Endothelial cell of umbilical vein (primary cell): ENCODE measurements at regions not wholly inside any gene's neighbourhood (a gene's known extent, or its start where the extent isn't known, plus 50 kb on each side); places are given as distances from the start of the nearest gene placed in this dataset.

Source experiments
- BruUV-seq: library from RNA; stranded (reverse); fragments of 400-500 nt; replicated peaks from 2 replicates; lab custom pipeline; 2021; lab: Mats Ljungman, UMichigan
- CTCF ChIA-PET: fragments of 300-600, 350-600 bp; sonication (Branson Sonifier 250); formaldehyde crosslinking; loops from one replicate; lab custom pipeline; 2021; ENCODE audit warnings: antibody characterized with exemption, inconsistent platforms; lab: Charles Lee
- POLR2A ChIA-PET: fragments of 300-600, 350-600 bp; sonication (Branson Sonifier 250); formaldehyde crosslinking; loops from one replicate; lab custom pipeline; 2021; ENCODE audit warnings: antibody characterized with exemption, inconsistent platforms; lab: Charles Lee
- DNase-seq: peaks from one replicate; pipeline ENCODE4 v3.0.0-alpha.2; 2011; ENCODE audit warnings: low read depth, low spot score
- FAIRE-seq: peaks from 2 replicates; lab custom pipeline; 2011; peaks lifted over from hg19 to GRCh38; lab: Jason Lieb, UNC
- H2AFZ ChIP-seq: 2 replicates; pipeline ENCODE4 v1.6.0; 2012; ENCODE audit warnings: low read depth, low read length, control low read depth, inconsistent platforms
- H3K27ac ChIP-seq: 2 replicates; pipeline ENCODE4 v1.5.1; 2011; ENCODE audit warnings: low read depth, mild to moderate bottlenecking, control low read depth, low read length, moderate library complexity; ENCODE audit not compliant: insufficient read depth
- H3K27me3 ChIP-seq, 2 experiments: 2 replicates each; pipeline versions ENCODE4 v1.6.0 to v1.6.1; 2011; ENCODE audit warnings: low read length in 2 of 2, mixed read lengths in 1 of 2; ENCODE audit not compliant: control insufficient read depth in 2 of 2, insufficient read depth in 2 of 2
- H3K36me3 ChIP-seq, 2 experiments: 2 replicates in 1 of 2; 3 replicates in 1 of 2; pipeline ENCODE4 v1.5.1; 2011; ENCODE audit warnings: low read length in 2 of 2, mild to moderate bottlenecking in 1 of 2, moderate library complexity in 1 of 2; ENCODE audit not compliant: control insufficient read depth in 2 of 2, insufficient read depth in 2 of 2; ENCODE audit errors: extremely low read depth in 1 of 2
- H3K4me1 ChIP-seq: 3 replicates; pipeline ENCODE4 v1.5.1; 2011; ENCODE audit warnings: mild to moderate bottlenecking, low read length; ENCODE audit not compliant: control insufficient read depth, insufficient read depth; ENCODE audit errors: extremely low read depth
- H3K4me2 ChIP-seq: 2 replicates; pipeline ENCODE4 v1.6.1; 2011; ENCODE audit warnings: low read length, control low read depth, mixed read lengths; ENCODE audit not compliant: insufficient read depth
- H3K4me3 ChIP-seq, 3 experiments: fragments of 200-600 bp in 1 of 3; sonication (generic), shearing (Covaris generic) in 1 of 3; replicated peaks in 1 of 3; 2 replicates each; pipeline ENCODE4 v1.5.1; 2011 to 2016; ENCODE audit warnings: control low read depth in 3 of 3, low read length in 3 of 3, mild to moderate bottlenecking in 2 of 3, inconsistent platforms in 1 of 3, low read depth in 1 of 3, moderate library complexity in 1 of 3; ENCODE audit not compliant: insufficient read depth in 1 of 3
- H3K79me2 ChIP-seq: 2 replicates; pipeline ENCODE4 v1.6.0; 2012; ENCODE audit warnings: low read length, inconsistent platforms; ENCODE audit not compliant: control insufficient read depth, insufficient read depth
- H3K9ac ChIP-seq: replicated peaks from 2 replicates; pipeline ENCODE3; 2011; ENCODE audit warnings: low read length, control low read depth; ENCODE audit not compliant: insufficient read depth; ENCODE audit errors: extremely low read depth
- H3K9me1 ChIP-seq: replicated peaks from 3 replicates; pipeline ENCODE4 v1.6.0; 2011; ENCODE audit warnings: mild to moderate bottlenecking, low read length; ENCODE audit not compliant: control insufficient read depth, insufficient read depth; ENCODE audit errors: extremely low read depth
- H3K9me3 ChIP-seq: replicated peaks from 2 replicates; pipeline ENCODE4 v1.5.1; 2012; ENCODE audit warnings: low read length, inconsistent platforms; ENCODE audit not compliant: control insufficient read depth, insufficient read depth
- H4K20me1 ChIP-seq: replicated peaks from 2 replicates; pipeline ENCODE3; 2011; ENCODE audit warnings: mild to moderate bottlenecking, low read length; ENCODE audit not compliant: control insufficient read depth, insufficient read depth; ENCODE audit errors: extremely low read depth
- EZH2 ChIP-seq: IDR thresholded peaks from 2 replicates; pipeline ENCODE4 v1.6.1; 2012; ENCODE audit warnings: borderline replicate concordance, low read depth, mild to moderate bottlenecking, moderate library complexity, low read length, inconsistent platforms; ENCODE audit not compliant: severe bottlenecking
- FOS ChIP-seq: IDR thresholded peaks from 2 replicates; pipeline ENCODE4 v1.6.1; 2011; ENCODE audit warnings: mild to moderate bottlenecking, low read length, moderate library complexity, borderline replicate concordance; ENCODE audit not compliant: insufficient read depth
- GATA2 ChIP-seq: IDR thresholded peaks from 2 replicates; pipeline ENCODE4 v1.7.0; 2011; ENCODE audit warnings: low read depth, mild to moderate bottlenecking, moderate library complexity, mixed read lengths, low read length; ENCODE audit not compliant: insufficient read length, insufficient read depth
- JUN ChIP-seq: IDR thresholded peaks from 2 replicates; pipeline ENCODE4 v1.6.1; 2011; ENCODE audit warnings: borderline replicate concordance, low read depth; ENCODE audit not compliant: insufficient read length, insufficient read depth
- MYC ChIP-seq: IDR thresholded peaks from one replicate; pipeline ENCODE4 v1.6.1; 2011; ENCODE audit warnings: mild to moderate bottlenecking, low read depth, low read length
- POLR2A ChIP-seq: IDR thresholded peaks from 2 replicates; pipeline ENCODE4 v1.6.1; 2012; ENCODE audit warnings: low read depth, mild to moderate bottlenecking, control low read depth, low read length
- POLR2AphosphoS5 ChIP-seq: IDR thresholded peaks from 2 replicates; pipeline ENCODE4 v1.6.1; 2012; ENCODE audit warnings: low read depth, mild to moderate bottlenecking, control low read depth, low read length, moderate library complexity; ENCODE audit not compliant: insufficient read depth
- dilution Hi-C: fragments of 300-500 bp; cut with MboI; formaldehyde crosslinking; loops from one replicate; pipeline ENCODE4 v1.15.0; 2019; ENCODE audit warnings: low sequenced_read_pairs; ENCODE audit not compliant: extremely low pct_ligation_motif_present
- intact Hi-C: fragments of 100-400 bp; cut with micrococcal nuclease; formaldehyde crosslinking; loops from one replicate; pipeline ENCODE4 v1.10.0; 2022
- TF ChIP-seq, protein P1 (sequence below): IDR thresholded peaks from 2 replicates; pipeline ENCODE4 v1.6.1; 2011; ENCODE audit not compliant: insufficient read depth, insufficient read length
- TF ChIP-seq, protein P2 (sequence below), 2 donors: IDR thresholded peaks; 1 replicate in 1 of 2; 2 replicates in 1 of 2; pipeline ENCODE4 v1.5.1; 2011; ENCODE audit warnings: low read length in 2 of 2, mild to moderate bottlenecking in 2 of 2, moderate library complexity in 2 of 2, control low read depth in 1 of 2, inconsistent platforms in 1 of 2, low read depth in 1 of 2; ENCODE audit not compliant: insufficient read depth in 1 of 2; ENCODE audit errors: extremely low read depth in 1 of 2

DNA sequence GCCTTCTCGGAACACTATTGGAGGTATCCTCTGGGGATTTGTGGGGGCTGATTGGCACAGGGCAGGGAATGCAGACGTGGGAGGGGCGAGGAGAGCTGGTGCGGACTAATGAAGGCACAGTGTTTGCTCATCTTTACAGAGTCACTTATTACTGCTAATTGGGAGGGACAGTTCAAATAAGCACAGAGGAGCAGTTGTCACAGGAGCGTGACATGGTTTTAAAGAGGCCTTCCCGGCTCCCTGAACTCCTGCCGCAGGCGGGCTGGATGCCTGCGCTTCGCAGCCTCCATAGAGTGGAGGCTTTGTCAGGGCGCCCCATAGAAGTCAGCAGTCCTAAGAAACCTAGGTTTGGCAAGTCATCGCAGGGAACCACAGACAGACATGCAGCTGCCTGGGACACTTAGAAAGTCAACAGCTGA is 149.6 kb downstream of the LINC00237 start:
- no peaks in the 10 kb centered on the region for H3K4me1 ChIP-seq
- dilution Hi-C loops = no loop called here
- no peak overlapping the region for H3K9ac ChIP-seq
- no peaks in the 10 kb centered on the region for H4K20me1 ChIP-seq
- TF ChIP-seq EZH2 = no peak
- no peak for TF ChIP-seq GATA2
- no peak overlapping the region for H2AFZ ChIP-seq
- intact Hi-C loops = no loop called here
- DNase-seq (no peak), FAIRE-seq (no peak)
- POLR2A ChIA-PET = no interaction called here
- H3K79me2 ChIP-seq = no peaks in the 10 kb centered on the region
- CTCF ChIA-PET = no interaction called here
- no peaks in the 10 kb centered on the region for H3K27me3 ChIP-seq
- no peaks in the 10 kb centered on the region for H3K9me3 ChIP-seq
- no peaks in the 10 kb centered on the region for H3K9me1 ChIP-seq
- BruUV-seq = no TSS peak
- H3K4me3 ChIP-seq = no peak overlapping the region
- no peak overlapping the region for H3K27ac ChIP-seq
- H3K36me3 ChIP-seq = no peaks in the 10 kb centered on the region
- H3K4me2 ChIP-seq = no peak overlapping the region

DNA sequence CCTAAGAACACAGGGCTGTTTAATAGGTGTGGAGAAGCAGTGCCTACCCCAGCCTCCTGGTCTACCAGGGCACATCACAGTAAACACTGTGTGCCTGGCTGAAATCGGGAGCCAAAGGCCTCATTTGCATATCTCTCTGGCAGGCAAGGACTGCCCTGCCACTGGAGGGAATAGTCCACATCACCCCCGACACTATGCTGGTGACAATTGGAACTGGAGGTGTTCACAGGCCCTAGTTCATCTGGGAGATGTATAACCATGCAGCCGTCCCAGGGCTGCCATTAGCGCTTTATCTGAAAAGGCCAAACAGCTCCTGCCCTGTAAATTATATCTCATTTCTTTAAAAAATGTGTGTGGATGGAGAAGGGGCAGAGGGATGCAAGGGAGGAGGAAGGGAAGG is 150.3 kb downstream of the LINC00237 start:
- Histone ChIP-seq H3K9me3 (no peaks in the 10 kb centered on the region), H3K4me2 (no peak overlapping the region), H3K27me3 (no peaks in the 10 kb centered on the region), H4K20me1 (no peaks in the 10 kb centered on the region), H2AFZ (no peak overlapping the region), H3K9ac (no peak overlapping the region), H3K27ac (no peak overlapping the region), H3K4me1 (no peaks in the 10 kb centered on the region), H3K36me3 (no peaks in the 10 kb centered on the region), H3K9me1 (no peaks in the 10 kb centered on the region), H3K4me3 (no peak overlapping the region), H3K79me2 (no peaks in the 10 kb centered on the region)
- ChIA-PET CTCF (no interaction called here), POLR2A (no interaction called here)
- intact Hi-C loops = no loop called here
- TF ChIP-seq, protein P1, sequence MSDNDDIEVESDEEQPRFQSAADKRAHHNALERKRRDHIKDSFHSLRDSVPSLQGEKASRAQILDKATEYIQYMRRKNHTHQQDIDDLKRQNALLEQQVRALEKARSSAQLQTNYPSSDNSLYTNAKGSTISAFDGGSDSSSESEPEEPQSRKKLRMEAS = no peak
- TF ChIP-seq JUN (no peak), MYC (no peak), POLR2A (no peak), EZH2 (no peak), FOS (no peak), GATA2 (no peak), POLR2AphosphoS5 (no peak)
- TF ChIP-seq, protein P2, sequence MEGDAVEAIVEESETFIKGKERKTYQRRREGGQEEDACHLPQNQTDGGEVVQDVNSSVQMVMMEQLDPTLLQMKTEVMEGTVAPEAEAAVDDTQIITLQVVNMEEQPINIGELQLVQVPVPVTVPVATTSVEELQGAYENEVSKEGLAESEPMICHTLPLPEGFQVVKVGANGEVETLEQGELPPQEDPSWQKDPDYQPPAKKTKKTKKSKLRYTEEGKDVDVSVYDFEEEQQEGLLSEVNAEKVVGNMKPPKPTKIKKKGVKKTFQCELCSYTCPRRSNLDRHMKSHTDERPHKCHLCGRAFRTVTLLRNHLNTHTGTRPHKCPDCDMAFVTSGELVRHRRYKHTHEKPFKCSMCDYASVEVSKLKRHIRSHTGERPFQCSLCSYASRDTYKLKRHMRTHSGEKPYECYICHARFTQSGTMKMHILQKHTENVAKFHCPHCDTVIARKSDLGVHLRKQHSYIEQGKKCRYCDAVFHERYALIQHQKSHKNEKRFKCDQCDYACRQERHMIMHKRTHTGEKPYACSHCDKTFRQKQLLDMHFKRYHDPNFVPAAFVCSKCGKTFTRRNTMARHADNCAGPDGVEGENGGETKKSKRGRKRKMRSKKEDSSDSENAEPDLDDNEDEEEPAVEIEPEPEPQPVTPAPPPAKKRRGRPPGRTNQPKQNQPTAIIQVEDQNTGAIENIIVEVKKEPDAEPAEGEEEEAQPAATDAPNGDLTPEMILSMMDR (IDR thresholded peaks at IDR 0.05; ENCODE audit: extremely low read depth in 1 of 2, insufficient read depth in 1 of 2, low read depth in 1 of 2, low read length in 2 of 2) = no peak
- DNase-seq (no peak), FAIRE-seq (no peak)
- BruUV-seq = no TSS peak
- dilution Hi-C loops = no loop called here
